PFSK-1 (cell line): ENCODE measurements at regions not wholly inside any gene's neighbourhood (a gene's known extent, or its start where the extent isn't known, plus 50 kb on each side); places are given as distances from the start of the nearest gene placed in this dataset.

Source experiments
- POLR2AphosphoS5 ChIP-seq: IDR thresholded peaks from 2 replicates; pipeline ENCODE4 v1.6.1; 2012; ENCODE audit warnings: low read depth, mild to moderate bottlenecking, control low read depth, low read length, moderate library complexity
- REST ChIP-seq, 2 experiments: IDR thresholded peaks; 2 replicates each; pipeline versions ENCODE4 v1.6.1 to v1.8.0; 2011 to 2012; ENCODE audit warnings: low read depth in 2 of 2, low read length in 2 of 2, control low read depth in 1 of 2, inconsistent platforms in 1 of 2, mild to moderate bottlenecking in 1 of 2, moderate library complexity in 1 of 2; ENCODE audit not compliant: insufficient read depth in 1 of 2

- TF ChIP-seq REST (IDR thresholded peaks at IDR 0.05; ENCODE audit: insufficient read depth in 1 of 2, low read depth in 2 of 2, low read length in 2 of 2) (no peak), POLR2AphosphoS5 (no peak)
These were observed 265.3 kb upstream of the ZEB2 start for GRCh38 chr2:144785253-144785652.
